GM19463 (cell line): ENCODE measurements at regions not wholly inside any gene's neighbourhood (a gene's known extent, or its start where the extent isn't known, plus 50 kb on each side); places are given as distances from the start of the nearest gene placed in this dataset.
A peak's percentile ranks its signal among the peaks of the same experiment; 100 is the strongest.
"Not testable (repeated sequence)": the region's sequence is repeated elsewhere in the genome, so short reads cannot be mapped to it uniquely, and the experiment has no call there.

ENCODE experiments used
- ATAC-seq: cut with Tn5 transposase; IDR thresholded peaks from one replicate; pipeline ENCODE4 v1.9.1; 2021; ENCODE audit warnings: mild to moderate bottlenecking, moderate library complexity; ENCODE audit not compliant: unreplicated experiment

- no peak for ATAC-seq
These were observed 758.8 kb downstream of the STIM2 start for GRCh38 chr4:27619435-27619834.

GRCh38 chr4:27620886-27621285 is 760.2 kb downstream of the STIM2 start:
- ATAC-seq: no peak

DNA sequence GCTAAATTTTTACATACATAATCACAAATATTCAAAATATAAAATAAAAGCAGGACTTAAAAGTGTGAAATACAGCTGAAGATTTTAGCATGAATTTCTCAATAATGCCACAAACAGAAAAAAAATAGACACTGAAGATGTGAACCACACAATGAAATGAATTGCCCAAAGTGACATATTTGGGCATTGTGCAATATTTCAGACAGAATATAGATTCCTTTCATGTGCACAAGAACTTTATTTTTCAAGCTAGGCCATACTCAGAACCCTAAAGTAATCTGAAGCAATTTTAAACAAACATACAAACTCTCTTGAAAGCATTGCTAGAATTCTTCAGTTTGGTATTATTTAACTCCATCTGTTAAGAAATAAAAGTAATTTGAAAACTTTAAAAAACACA is 764.1 kb downstream of the STIM2 start:
- ATAC-seq: no peak

DNA sequence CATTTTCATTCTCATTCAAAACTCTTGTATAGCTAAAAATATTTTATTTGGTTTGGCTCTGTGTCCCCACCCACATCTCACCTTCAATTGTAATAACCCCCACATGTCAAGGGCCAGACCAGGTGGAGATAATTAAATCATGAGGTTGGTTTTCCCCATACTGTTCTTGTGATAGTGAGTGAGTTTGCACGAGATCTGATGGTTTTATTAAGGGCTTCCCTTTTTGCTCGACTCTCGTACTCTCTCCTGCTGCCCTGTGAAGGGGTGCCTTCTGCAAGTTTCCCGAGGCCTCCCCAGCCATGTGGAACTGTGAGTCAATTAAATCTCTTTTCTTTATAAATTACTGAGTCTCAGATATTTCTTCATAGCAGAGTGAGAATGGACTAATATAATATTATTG is 768.0 kb downstream of the STIM2 start:
- ATAC-seq: no peak

GRCh38 chr4:27629532-27630225 is 769.0 kb downstream of the STIM2 start:
- no peak for ATAC-seq

DNA sequence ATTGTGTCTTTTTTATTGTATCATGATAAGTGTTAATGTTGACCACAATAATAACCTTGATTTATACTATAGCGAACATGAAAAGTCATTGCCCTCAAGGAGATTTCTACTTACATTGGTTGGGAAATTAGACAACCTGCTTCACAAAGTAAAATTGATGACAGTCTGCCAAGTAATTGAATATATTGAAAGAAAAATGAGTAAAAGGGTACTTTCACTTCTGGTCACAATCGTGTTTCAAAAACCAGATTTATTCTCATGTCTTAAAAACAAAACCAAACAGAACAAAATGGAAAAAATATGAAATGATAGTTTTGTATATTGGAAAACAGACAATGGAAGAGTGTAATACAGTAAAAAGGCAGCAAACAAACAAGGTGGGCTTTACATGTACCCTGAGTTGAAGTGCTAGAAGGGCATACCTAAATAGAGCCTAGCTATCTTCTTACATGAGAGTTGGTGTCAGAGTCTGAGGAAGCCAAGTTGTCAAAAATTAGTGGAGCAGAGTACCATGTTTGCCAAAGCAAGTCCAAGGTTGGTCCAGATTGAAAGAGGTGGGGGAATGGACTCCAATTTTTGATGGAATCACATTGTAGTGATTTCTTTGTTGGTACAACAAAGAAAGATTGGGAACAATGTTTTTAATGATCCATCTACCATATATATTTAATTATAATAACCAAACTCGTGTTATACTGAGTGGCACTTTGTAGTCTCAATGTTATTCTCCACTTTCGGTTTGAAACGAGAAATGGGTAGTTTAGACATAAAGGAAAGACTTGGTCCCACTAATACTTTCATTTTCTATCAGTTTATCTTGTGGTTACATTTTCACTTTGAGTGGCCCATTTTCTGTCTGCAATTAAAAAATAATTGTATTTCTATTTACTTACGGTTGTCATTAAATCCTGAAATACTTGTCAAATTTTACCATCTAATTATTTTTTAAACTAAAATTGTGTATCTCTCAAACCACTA is 775.6 kb downstream of the STIM2 start:
- ATAC-seq: peak; percentile 89

GRCh38 chr4:27638163-27638915 is 777.7 kb downstream of the STIM2 start:
- no peak for ATAC-seq

DNA sequence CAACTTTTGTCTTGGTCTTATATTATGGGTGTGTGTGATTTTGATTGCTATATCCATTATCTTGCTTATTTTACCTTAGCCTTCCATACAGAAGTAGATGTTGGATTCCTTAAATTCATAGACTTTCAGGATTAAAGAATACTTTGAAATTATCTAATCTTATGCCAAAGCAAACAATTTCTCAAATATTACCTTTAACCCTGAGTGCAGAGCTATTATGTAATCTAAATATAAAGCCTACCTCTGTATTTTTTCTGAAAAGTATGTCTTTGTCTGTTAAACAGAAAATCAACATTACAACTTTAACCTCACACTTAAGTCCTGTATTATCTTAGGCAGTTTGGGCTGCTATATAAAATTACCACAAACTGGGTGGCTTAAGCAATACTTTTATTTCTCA is 782.5 kb downstream of the STIM2 start:
- no peak for ATAC-seq

DNA sequence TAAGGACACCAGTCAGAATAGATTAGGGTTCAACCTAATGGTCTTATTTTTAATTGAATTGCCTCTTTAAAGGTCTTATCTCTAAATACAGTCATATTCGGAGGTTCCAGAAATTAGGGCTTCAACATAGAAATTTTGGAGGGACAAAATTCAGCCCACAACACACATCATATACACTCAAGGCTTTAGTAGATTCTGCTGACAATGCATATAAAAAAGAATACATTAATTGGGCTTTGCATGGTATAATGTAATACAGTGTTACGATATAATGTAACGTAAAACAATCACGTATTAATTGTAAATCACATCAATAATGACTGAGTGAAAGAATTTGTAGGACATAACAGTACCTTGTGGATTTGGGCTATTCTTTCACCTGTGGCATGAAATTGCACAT is 787.8 kb downstream of the STIM2 start:
- ATAC-seq: no peak

- no peak for ATAC-seq
These were observed 801.8 kb downstream of the STIM2 start for GRCh38 chr4:27662426-27662825.

GRCh38 chr4:27666943-27667342 is 806.3 kb downstream of the STIM2 start:
- ATAC-seq: no peak

DNA sequence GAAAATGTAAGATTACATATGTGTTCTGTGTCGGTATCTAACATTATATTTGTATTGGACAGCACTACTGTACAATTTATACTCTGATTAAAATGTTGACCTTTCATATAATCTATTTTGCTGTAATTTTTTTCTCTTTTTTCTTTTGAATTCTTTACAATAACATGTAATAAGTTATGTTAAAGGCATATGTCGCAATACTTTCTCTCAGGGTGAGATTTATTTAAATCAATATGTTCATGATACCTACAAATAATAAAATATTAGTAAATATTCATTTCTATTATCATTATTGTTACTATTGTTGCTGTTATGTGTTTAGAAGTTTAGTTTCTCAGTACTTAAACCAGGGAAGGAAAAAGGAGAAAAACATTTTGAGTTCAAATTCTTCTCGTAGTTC is 807.4 kb downstream of the STIM2 start:
- ATAC-seq: no peak

- no peak for ATAC-seq
These were observed 817.4 kb downstream of the STIM2 start for GRCh38 chr4:27678027-27678426.

- peak; percentile 95 for ATAC-seq
These were observed 824.0 kb downstream of the STIM2 start for GRCh38 chr4:27684610-27685011.

DNA sequence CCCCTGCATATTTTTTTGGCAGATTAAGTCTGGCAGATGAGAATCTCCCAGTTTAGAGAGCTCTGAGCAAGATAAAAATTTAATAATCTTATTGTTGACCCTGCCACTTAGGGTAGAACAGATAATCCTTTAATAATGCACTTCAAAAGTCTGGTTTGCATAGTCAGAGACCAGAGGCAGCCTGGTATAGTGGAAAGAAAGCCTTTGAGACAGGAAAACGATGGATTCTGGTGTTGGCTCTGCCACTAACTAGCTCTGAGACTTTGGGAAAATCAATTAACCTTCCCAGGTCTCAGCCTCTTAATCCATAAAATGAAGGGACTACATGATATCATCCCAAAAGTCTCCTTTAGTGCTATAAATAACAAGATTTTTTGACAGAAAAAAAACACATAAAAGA is 824.5 kb downstream of the STIM2 start:
- no peak for ATAC-seq

- no peak for ATAC-seq
These were observed 825.3 kb downstream of the STIM2 start for GRCh38 chr4:27685947-27686346.

- peak; percentile 90 for ATAC-seq
These were observed 831.5 kb downstream of the STIM2 start for GRCh38 chr4:27692158-27692557.

DNA sequence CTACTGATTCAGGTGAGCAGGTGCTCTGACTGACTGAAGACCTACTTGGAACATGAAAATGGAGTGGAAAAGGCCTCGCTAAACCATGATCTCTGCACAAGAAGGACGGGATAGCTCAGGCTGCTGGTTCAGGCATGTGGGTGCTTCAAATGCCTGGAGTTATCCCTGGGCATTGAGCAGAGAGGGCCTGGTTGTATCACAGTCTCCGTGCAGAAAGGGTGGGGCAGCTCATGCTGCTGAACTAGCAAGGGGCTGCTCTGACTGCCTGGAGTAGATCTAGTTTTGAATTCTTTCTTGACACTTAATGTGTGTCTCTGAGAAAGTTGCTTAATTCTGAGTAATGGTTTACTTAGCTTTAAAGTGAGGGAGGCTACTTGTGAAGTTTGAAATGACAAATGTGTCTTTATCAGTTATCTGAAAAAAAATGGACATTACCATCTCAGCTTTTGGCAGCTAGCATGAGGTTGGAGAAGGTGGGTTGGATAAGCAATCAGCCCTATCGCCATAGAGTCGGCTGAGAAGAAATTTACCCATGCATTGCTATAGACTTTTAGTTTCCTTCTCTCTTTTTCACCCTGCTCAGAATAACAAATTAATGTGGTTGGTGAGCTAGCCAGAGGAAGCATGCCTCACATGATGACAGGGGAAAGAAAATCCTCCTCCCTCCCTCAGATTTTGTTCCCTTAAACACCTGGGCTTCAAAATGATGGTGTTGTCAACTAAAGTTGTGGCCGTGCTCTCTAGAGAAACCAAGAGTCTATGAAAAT is 832.4 kb downstream of the STIM2 start:
- no peak for ATAC-seq

DNA sequence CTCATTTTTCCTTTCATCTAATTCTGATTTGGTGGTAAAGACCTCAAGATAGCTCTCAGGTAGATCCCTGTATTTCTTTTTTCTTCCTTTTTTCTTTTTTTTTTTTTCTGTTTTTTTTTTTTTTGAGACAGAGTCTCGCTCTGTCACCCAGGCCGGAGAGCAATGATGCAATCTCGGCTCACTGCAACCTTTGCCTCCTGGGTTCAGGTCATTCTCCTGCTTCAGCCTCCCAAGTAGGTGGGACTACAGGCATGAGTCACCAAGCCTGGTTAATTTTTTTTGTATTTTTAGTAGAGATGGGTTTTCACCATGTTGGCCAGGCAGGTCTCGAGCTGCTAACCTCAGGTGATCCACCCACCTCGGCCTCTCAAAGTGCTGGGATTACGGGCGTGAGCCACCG is 835.6 kb downstream of the STIM2 start:
- ATAC-seq: not testable (repeated sequence)

DNA sequence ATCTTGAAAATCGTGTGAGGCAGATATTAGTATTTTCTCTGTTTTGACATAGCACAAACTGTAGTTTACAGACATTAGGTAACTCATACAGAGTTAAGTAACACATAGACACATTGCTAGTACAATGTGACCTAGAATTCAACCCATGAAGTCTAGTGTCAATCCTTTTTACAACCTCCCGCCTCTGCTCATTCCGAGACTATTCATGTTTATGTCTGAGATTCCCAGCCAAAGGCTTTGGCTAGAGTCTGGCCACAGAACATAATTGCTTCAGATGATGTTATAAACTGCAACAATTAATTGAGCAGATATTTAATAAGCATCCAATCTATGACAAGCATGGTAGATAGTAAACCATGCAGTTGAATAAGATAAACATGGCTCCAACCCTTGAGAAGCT is 841.0 kb downstream of the STIM2 start:
- no peak for ATAC-seq
